GM21447 (cell line): ENCODE measurements at regions not wholly inside any gene's neighbourhood (a gene's known extent, or its start where the extent isn't known, plus 50 kb on each side); places are given as distances from the start of the nearest gene placed in this dataset.
A peak's percentile ranks its signal among the peaks of the same experiment; 100 is the strongest.

Source experiments
- ATAC-seq: cut with Tn5 transposase; IDR thresholded peaks from one replicate; pipeline ENCODE4 v1.9.1; 2021; ENCODE audit not compliant: unreplicated experiment

GRCh38 chr7:47191316-47191715, 390.6 kb downstream of the TNS3 start:
- ATAC-seq: no peak

DNA sequence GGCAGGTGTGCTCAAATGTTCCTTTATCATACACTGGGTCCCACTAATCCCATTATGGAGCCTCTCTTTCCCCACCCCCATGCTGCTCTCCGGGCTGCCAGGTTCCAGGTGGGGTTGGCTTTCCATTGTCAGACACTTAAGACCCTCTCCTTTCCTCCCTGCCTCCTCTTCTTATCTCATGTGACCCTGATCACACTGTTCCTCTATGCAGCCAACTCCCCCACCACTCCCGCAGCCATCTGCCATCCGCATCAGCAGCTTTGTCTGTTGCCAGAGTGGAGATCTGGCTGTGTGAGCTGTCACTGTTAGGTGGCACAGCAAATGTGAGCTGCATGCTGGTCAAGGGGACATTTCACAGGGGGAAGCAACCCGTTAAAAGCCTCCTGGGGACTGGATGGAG, 391.4 kb downstream of the TNS3 start:
- ATAC-seq: no peak

GRCh38 chr7:47188653-47189315, 393.1 kb downstream of the TNS3 start:
- ATAC-seq: no peak

- ATAC-seq: no peak
These were observed 393.8 kb downstream of the TNS3 start for GRCh38 chr7:47188136-47188535.

DNA sequence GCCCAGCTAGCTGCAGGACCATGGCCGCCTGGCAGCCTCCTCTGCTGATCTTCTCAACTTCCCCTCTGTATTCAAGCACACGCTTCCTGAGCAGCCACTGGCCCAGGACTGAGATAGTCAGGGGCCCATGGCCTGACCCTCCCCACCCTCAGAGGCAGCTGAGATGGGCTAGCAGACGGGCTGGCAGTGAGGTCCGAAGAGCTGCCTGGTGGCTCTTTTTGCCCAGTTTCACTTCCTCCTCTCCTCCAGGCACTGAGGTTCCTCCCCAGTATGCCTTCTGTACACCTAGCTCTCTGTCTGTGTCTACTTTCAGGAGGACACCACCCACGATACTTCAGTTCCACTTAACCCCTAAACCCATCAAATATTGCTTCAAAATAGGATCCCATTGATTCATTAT, 395.6 kb downstream of the TNS3 start:
- ATAC-seq: peak; percentile 94

DNA sequence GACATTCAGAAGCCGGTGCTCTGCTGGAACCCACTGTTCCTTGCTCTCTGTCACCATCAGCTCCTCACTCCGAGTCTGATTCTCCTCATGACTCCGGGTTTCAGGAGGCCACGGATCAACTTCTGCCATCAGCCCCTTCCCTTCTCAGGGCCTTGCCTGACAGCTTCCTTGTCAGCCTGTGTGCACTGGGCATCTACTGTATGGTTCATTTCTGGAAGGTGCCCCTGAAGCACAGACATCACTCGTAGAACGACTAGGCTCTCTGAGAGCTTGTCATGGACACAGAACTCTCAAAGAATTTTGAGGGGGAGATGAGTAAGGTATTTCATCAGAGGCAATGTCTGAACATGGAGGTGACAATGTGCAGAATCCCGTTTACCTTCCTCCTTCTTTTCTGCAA, 396.1 kb downstream of the TNS3 start:
- ATAC-seq: no peak

DNA sequence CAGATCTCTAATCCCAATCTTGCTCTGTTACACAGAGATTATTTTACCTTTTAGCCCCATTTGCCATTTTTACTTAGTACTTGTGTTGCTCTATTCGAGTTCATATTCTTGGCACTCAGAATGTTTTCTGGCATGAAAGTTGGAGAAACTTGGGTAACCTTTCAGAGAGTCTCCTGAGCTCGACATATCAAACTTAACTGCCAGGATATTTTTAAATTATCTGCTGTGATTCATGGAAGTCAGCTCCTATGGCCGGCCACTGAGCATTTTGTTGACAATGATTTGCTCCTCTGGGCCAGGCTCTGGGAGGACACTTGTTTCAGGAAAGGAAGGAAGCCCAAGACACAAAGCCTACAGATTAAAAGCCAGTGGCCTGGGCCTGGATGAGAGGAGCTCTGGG, 396.7 kb downstream of the TNS3 start:
- ATAC-seq: no peak

- ATAC-seq: no peak
These were observed 397.9 kb downstream of the TNS3 start for GRCh38 chr7:47183862-47184590.

GRCh38 chr7:47181746-47182361, 400.1 kb downstream of the TNS3 start:
- no peak for ATAC-seq

GRCh38 chr7:47180516-47180826, 401.4 kb downstream of the TNS3 start:
- no peak for ATAC-seq

GRCh38 chr7:47179812-47180515, 401.9 kb downstream of the TNS3 start:
- ATAC-seq: no peak

DNA sequence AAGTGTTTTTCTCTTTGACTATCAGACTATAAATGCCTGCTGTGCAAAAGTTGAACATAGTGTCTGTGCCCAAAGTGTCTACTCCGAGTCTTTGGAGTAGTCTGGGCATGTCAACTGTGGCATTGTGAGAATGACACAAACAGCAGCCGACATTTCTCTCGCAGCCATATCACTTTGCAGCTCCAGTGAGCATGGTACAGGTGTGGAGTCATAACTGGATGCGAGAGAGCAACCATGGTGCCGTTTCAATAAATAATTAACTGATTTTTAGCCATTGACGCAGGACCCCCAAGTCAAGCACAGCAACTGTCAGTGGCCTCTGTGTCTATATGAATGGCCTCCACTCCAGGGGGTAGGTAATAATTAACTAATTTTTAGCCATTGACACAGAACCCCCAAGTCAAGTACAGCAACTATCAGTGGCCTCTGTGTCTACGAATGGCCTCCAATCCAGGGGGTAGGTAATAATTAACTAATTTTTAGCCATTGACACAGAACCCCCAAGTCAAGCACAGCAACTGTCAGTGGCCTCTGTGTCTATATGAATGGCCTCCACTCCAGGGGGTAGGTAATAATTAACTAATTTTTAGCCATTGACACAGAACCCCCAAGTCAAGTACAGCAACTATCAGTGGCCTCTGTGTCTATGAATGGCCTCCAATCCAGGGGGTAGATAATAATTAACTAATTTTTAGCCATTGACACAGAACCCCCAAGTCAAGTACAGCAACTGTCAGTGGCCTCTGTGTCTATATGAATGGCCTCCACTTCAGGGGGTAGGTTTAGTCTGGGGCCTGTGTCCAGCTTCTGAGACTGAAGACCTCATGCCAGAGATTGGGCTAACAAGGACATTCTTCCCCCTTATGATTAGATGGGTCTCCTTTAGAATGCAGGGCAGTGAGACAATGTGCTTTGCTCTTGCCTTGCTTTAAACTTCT, 409.0 kb downstream of the TNS3 start:
- peak; percentile 83 for ATAC-seq

DNA sequence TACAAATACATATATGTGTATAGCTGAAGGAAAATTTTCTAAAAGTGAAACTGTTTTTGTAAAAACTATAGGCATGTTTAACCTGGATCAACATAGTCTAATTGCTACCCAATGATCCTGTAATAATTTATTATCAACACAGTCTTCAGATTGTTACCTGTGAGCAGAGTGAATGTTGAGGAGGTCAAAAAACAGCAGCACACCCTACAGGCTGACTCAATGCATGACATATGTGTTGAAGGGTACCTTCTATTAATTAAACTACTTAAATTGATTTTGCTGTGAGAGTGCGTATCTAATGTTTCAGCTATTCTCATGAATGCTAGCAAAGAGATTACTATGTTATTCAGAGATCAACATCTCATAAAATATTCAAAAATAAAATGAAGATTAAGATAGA, 411.4 kb downstream of the TNS3 start:
- ATAC-seq: no peak

DNA sequence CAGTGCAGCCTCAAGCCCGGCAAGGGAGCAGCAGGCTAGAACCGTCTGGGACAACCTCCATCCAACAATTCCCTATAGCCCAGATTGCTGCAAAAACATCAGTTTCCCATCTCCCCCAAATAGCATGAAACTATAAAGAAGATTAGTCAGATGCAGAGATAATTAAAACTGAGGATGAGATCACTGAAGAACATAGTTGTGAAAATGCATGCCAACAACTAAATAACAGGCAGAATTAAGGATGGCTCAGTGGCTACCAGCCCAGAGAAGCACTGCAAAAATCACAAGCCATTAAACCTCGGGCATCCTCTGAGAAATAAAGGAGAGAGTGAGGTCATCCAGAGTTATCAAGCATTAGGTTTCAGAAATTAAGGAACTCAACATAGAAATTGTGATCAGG, 427.1 kb downstream of the TNS3 start:
- no peak for ATAC-seq

DNA sequence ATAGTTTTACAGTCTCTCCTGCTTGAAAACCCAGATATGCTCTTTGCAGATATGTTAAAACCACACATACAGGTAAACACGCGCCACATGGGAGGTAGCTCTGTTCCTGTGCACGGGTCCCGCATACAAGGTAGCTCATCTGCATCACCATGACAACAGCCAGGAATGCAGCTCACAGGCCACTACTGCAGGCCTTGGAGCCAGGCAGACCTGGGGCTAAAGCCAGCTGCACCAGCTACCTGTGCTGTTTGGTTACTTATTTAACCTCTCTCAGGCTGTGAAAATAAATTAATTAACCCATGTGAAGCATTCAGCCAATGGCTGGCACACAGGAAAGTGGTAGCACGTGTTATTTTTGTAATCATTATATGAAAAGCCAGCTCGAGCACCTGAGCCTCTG, 428.3 kb downstream of the TNS3 start:
- ATAC-seq: no peak

GRCh38 chr7:47153058-47153457, 428.9 kb downstream of the TNS3 start:
- no peak for ATAC-seq

DNA sequence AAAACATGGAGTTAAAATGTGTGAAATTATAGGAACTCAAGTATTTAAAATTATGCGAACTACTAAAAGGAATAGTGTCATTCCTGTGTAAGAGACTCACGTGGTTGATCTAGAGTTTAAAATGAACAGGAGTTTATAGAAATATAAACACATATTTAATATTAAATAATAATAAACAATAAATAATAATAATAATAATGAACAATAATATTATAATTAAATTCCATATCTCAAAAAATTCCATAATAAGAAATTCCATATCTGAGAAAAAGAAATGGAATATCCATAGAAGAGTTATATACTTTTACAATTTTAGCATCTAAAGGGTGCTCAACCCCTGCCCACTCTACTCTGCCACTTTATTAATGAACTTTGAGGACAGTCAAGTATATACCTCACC, 429.6 kb downstream of the TNS3 start:
- no peak for ATAC-seq

DNA sequence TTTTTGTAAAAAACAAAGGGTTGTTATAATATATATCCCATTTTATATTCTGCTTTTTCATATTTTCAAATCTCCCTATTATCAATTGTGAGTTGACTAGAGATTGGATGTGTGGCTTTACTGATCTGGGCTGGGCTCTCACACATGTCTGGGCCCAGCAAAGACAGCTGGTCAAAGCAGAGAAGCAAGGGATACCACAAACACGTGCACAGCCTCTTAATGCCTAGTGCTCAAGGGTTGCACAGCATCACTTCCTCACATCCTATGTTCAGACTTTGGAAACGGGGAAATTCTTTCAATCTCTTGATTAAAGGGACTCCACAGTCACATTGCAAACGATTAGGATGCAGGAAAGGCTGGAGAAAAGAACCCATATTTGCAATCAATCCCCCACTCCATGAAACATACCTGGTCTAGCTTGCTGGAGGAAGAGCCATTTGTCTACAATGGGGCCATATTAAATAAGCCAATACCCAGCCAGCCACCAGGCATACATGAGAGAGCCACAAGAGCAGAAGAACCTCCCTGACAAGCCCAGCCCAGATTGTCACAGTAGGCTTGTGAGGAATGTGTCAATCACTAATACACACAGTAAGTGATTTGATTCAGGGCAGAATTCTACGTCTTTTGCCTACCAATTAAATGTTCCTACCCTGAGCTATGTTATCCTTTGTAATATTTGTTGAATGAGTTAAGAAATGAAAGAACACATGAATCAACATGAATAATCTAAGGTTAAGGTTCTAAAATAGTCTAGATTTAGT, 431.2 kb downstream of the TNS3 start:
- no peak for ATAC-seq

DNA sequence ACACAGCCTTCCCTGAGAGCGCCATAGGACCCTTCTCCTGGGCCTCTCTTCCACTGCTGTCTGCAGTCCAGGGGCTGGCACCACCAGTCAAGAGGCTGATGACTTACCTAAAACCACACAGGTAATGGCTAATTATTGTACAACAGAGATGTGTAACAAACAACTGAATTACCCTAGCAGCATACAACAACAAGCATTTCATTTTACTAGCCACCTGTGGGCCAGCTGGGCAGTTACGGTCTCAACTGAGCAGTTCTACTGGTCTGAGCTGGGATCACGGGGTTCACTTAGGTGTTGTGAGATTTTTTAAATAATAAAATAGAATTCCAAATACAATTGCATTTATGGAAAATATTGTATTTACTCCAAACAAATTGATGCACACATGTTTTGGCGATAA, 431.9 kb downstream of the TNS3 start:
- ATAC-seq: no peak

GRCh38 chr7:47149208-47149839, 432.6 kb downstream of the TNS3 start:
- ATAC-seq: no peak
